ENCODE measurements at regions not wholly inside any gene's neighbourhood (a gene's known extent, or its start where the extent isn't known, plus 50 kb on each side); places are given as distances from the start of the nearest gene placed in this dataset.

DNA sequence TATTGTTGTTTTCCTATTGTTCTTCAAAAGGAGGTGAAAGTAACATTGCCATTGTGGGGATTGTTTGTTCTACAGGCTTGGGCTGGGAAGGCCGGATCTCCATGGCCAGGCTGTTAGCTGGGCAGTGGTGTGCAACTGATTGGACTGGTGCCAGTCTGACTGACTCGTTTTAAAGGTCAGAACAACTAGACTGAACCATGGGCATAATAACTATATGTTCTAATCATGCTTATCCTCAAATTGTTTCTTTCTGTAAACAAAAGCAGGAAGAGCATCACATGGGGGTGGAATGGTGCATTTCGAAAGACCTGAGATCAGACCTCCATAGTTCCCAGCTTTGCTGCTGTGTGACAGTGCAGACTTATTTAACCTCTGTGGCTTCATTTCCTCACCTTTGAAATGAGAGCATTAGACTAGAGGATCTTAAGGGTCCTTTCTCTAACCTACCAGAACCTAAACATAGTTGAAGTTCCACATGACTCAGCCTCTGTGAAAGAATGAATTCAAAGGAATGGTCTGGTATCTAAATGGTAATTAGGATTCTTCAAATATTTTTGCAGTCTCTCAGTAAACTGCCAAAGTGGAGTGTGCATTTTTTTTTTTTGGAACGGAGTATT lies 66.7 kb upstream of the PGRMC2 start:
- no peak overlapping the region for H3K4me3 ChIP-seq (replicated peaks; ENCODE audit: insufficient read depth, low read length)
- H3K27ac ChIP-seq (replicated peaks) = no peak overlapping the region
- DNase-seq (ENCODE audit: low read depth in 1 of 2, low spot score in 1 of 2) = no peak
- TF ChIP-seq POLR2AphosphoS5 (IDR thresholded peaks at IDR 0.05; ENCODE audit: low read depth) (no peak), CTCF (IDR thresholded peaks at IDR 0.05; ENCODE audit: insufficient read depth, low read length) (no peak), SPI1 (IDR thresholded peaks at IDR 0.05; ENCODE audit: borderline replicate concordance, low read depth) (no peak), GABPA (IDR thresholded peaks at IDR 0.05; ENCODE audit: low read depth) (no peak)
- TF ChIP-seq, protein P1, sequence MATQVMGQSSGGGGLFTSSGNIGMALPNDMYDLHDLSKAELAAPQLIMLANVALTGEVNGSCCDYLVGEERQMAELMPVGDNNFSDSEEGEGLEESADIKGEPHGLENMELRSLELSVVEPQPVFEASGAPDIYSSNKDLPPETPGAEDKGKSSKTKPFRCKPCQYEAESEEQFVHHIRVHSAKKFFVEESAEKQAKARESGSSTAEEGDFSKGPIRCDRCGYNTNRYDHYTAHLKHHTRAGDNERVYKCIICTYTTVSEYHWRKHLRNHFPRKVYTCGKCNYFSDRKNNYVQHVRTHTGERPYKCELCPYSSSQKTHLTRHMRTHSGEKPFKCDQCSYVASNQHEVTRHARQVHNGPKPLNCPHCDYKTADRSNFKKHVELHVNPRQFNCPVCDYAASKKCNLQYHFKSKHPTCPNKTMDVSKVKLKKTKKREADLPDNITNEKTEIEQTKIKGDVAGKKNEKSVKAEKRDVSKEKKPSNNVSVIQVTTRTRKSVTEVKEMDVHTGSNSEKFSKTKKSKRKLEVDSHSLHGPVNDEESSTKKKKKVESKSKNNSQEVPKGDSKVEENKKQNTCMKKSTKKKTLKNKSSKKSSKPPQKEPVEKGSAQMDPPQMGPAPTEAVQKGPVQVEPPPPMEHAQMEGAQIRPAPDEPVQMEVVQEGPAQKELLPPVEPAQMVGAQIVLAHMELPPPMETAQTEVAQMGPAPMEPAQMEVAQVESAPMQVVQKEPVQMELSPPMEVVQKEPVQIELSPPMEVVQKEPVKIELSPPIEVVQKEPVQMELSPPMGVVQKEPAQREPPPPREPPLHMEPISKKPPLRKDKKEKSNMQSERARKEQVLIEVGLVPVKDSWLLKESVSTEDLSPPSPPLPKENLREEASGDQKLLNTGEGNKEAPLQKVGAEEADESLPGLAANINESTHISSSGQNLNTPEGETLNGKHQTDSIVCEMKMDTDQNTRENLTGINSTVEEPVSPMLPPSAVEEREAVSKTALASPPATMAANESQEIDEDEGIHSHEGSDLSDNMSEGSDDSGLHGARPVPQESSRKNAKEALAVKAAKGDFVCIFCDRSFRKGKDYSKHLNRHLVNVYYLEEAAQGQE (IDR thresholded peaks at IDR 0.05; ENCODE audit: insufficient replicate concordance, low read depth) = no peak
- no peaks in the 10 kb centered on the region for H3K27me3 ChIP-seq (ENCODE audit: insufficient read depth, poor library complexity, severe bottlenecking)

- no peak for DNase-seq (ENCODE audit: low read depth in 1 of 2, low spot score in 1 of 2)
- Histone ChIP-seq H3K27ac (replicated peaks) (no peak overlapping the region), H3K27me3 (ENCODE audit: insufficient read depth, poor library complexity, severe bottlenecking) (no peaks in the 10 kb centered on the region)
These were observed 66.2 kb upstream of the PGRMC2 start for GRCh38 chr4:128353791-128354190.

DNA sequence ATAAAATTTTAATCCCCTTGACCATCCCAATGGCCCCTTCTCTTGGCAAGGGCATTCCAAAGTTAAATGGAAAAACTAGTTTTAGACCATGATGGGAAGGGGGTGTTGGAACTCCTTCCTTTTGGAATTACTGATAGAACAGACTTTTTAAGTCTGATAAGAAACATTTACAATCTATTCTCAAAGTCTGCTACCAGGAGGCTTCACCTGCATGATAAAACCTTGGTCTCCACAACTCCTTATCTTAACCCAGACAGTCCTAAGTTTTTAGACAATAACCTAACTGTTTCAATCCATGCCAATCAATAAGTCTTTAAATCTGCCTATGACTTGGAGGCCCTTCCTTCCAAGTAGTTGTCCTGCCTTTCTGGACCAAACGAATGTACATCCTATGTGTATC lies 63.9 kb upstream of the PGRMC2 start:
- DNase-seq (ENCODE audit: low read depth in 1 of 2, low spot score in 1 of 2) = no peak
- Histone ChIP-seq H3K27ac (replicated peaks) (no peak overlapping the region), H3K27me3 (ENCODE audit: insufficient read depth, poor library complexity, severe bottlenecking) (no peaks in the 10 kb centered on the region), H3K4me3 (replicated peaks; ENCODE audit: insufficient read depth, low read length) (no peak overlapping the region)
- TF ChIP-seq SPI1 (IDR thresholded peaks at IDR 0.05; ENCODE audit: borderline replicate concordance, low read depth) = no peak
- TF ChIP-seq GABPA (IDR thresholded peaks at IDR 0.05; ENCODE audit: low read depth) = no peak
- TF ChIP-seq CTCF (IDR thresholded peaks at IDR 0.05; ENCODE audit: insufficient read depth, low read length) = no peak
- TF ChIP-seq, protein P1 (IDR thresholded peaks at IDR 0.05; ENCODE audit: insufficient replicate concordance, low read depth) = no peak
- no peak for TF ChIP-seq POLR2AphosphoS5 (IDR thresholded peaks at IDR 0.05; ENCODE audit: low read depth)

More at GRCh38 chr4:128353791-128354190, 66.2 kb upstream of the PGRMC2 start:
- H3K4me3 ChIP-seq (replicated peaks; ENCODE audit: insufficient read depth, low read length) = no peak overlapping the region
- TF ChIP-seq POLR2AphosphoS5 (IDR thresholded peaks at IDR 0.05; ENCODE audit: low read depth) (no peak), GABPA (IDR thresholded peaks at IDR 0.05; ENCODE audit: low read depth) (no peak), SPI1 (IDR thresholded peaks at IDR 0.05; ENCODE audit: borderline replicate concordance, low read depth) (no peak), CTCF (IDR thresholded peaks at IDR 0.05; ENCODE audit: insufficient read depth, low read length) (no peak)
- TF ChIP-seq, protein P1 (IDR thresholded peaks at IDR 0.05; ENCODE audit: insufficient replicate concordance, low read depth) = no peak
